Fibroblast of lung (primary cell): ENCODE measurements at regions not wholly inside any gene's neighbourhood (a gene's known extent, or its start where the extent isn't known, plus 50 kb on each side); places are given as distances from the start of the nearest gene placed in this dataset.

Source experiments
- DNase-seq, 2 donors: peaks; one replicate each; pipeline versions ENCODE4 v3.0.0 to v3.0.0-alpha.2; 2010; ENCODE audit warnings: low read depth in 2 of 2
- H2AFZ ChIP-seq: 2 replicates; pipeline ENCODE4 v1.5.1; 2012; ENCODE audit warnings: low read length, control low read depth, inconsistent platforms
- H3K27ac ChIP-seq: 2 replicates; pipeline ENCODE4 v1.5.1; 2011; ENCODE audit warnings: low read length, control low read depth; ENCODE audit not compliant: insufficient read depth
- H3K27me3 ChIP-seq: 2 replicates; pipeline ENCODE4 v1.5.1; 2011; ENCODE audit warnings: mild to moderate bottlenecking, low read length; ENCODE audit not compliant: control insufficient read depth, insufficient read depth
- H3K36me3 ChIP-seq: 2 replicates; pipeline ENCODE4 v1.5.1; 2011; ENCODE audit warnings: low read length; ENCODE audit not compliant: control insufficient read depth, insufficient read depth
- H3K4me1 ChIP-seq: 2 replicates; pipeline ENCODE4 v1.5.1; 2011; ENCODE audit warnings: low read length; ENCODE audit not compliant: control insufficient read depth, insufficient read depth; ENCODE audit errors: extremely low read depth
- H3K4me2 ChIP-seq: 2 replicates; pipeline ENCODE4 v1.5.1; 2011; ENCODE audit warnings: low read length, control low read depth; ENCODE audit not compliant: insufficient read depth; ENCODE audit errors: extremely low read depth
- H3K4me3 ChIP-seq, 4 experiments: fragments of 200-600 bp in 1 of 4; sonication (generic) in 1 of 4; replicated peaks in 1 of 4; 2 replicates each; pipeline ENCODE4 v1.5.1; 2011 to 2016; ENCODE audit warnings: low read length in 4 of 4, low read depth in 3 of 4, mild to moderate bottlenecking in 3 of 4, control low read depth in 2 of 4, inconsistent platforms in 1 of 4, mixed read lengths in 1 of 4; ENCODE audit not compliant: insufficient read depth in 1 of 4; ENCODE audit errors: control extremely low read depth in 1 of 4
- H3K79me2 ChIP-seq: 2 replicates; pipeline ENCODE4 v1.5.1; 2012; ENCODE audit warnings: mild to moderate bottlenecking, low read length, inconsistent platforms; ENCODE audit not compliant: control insufficient read depth, insufficient read depth
- H3K9ac ChIP-seq: 2 replicates; pipeline ENCODE4 v1.5.1; 2011; ENCODE audit warnings: mild to moderate bottlenecking, low read length, control low read depth; ENCODE audit not compliant: insufficient read depth
- H3K9me3 ChIP-seq: 2 replicates; pipeline ENCODE4 v1.5.1; 2012; ENCODE audit warnings: low read depth, low read length; ENCODE audit not compliant: control insufficient read depth, insufficient read depth
- H4K20me1 ChIP-seq: 2 replicates; pipeline ENCODE4 v1.5.1; 2011; ENCODE audit warnings: low read length; ENCODE audit not compliant: control insufficient read depth, insufficient read depth; ENCODE audit errors: extremely low read depth
- CTCF ChIP-seq, 2 donors: IDR thresholded peaks in 1 of 2; conservative IDR thresholded peaks in 1 of 2; 1 replicate in 1 of 2; 2 replicates in 1 of 2; pipeline ENCODE4 v1.5.1; 2011 to 2012; ENCODE audit warnings: low read length in 2 of 2, control low read depth in 1 of 2, inconsistent platforms in 1 of 2, low read depth in 1 of 2, mild to moderate bottlenecking in 1 of 2
- EZH2 ChIP-seq: IDR thresholded peaks from 2 replicates; pipeline ENCODE4 v1.5.1; 2012; ENCODE audit warnings: low read length, control low read depth, mild to moderate bottlenecking; ENCODE audit errors: missing control alignments

GRCh38 chr4:179584101-179584500, 2141.9 kb upstream of the AGA start:
- Histone ChIP-seq H3K4me2 (no peak overlapping the region), H3K36me3 (no peaks in the 10 kb centered on the region), H3K27me3 (no peaks in the 10 kb centered on the region), H4K20me1 (no peaks in the 10 kb centered on the region), H3K4me3 (no peak overlapping the region), H3K4me1 (no peaks in the 10 kb centered on the region), H3K9ac (no peak overlapping the region), H3K9me3 (no peaks in the 10 kb centered on the region), H2AFZ (no peak overlapping the region), H3K79me2 (no peaks in the 10 kb centered on the region), H3K27ac (no peak overlapping the region)
- TF ChIP-seq CTCF (conservative IDR thresholded peaks at IDR 0.05 in 1 of 2, IDR thresholded peaks at IDR 0.05 in 1 of 2; ENCODE audit: low read depth in 1 of 2, low read length in 2 of 2) = no peak
- no peak for TF ChIP-seq EZH2
- DNase-seq = no peak

GRCh38 chr4:179585761-179586160, 2143.5 kb upstream of the AGA start:
- H3K4me3 ChIP-seq = no peak overlapping the region
- no peak overlapping the region for H3K27ac ChIP-seq
- H2AFZ ChIP-seq = no peak overlapping the region
- H3K36me3 ChIP-seq = no peaks in the 10 kb centered on the region
- H3K9me3 ChIP-seq = no peaks in the 10 kb centered on the region
- TF ChIP-seq CTCF (conservative IDR thresholded peaks at IDR 0.05 in 1 of 2, IDR thresholded peaks at IDR 0.05 in 1 of 2; ENCODE audit: low read depth in 1 of 2, low read length in 2 of 2) (no peak), EZH2 (no peak)
- H3K79me2 ChIP-seq = no peaks in the 10 kb centered on the region
- H3K27me3 ChIP-seq = no peaks in the 10 kb centered on the region
- H3K9ac ChIP-seq = no peak overlapping the region
- no peak overlapping the region for H3K4me2 ChIP-seq
- H3K4me1 ChIP-seq = no peaks in the 10 kb centered on the region
- DNase-seq = no peak
- H4K20me1 ChIP-seq = no peaks in the 10 kb centered on the region

- H4K20me1 ChIP-seq = no peaks in the 10 kb centered on the region
- H2AFZ ChIP-seq = peak overlapping the region; percentile 14
- no peak overlapping the region for H3K4me3 ChIP-seq
- no peaks in the 10 kb centered on the region for H3K9me3 ChIP-seq
- no peaks in the 10 kb centered on the region for H3K4me1 ChIP-seq
- H3K27ac ChIP-seq = no peak overlapping the region
- no peak for TF ChIP-seq EZH2
- TF ChIP-seq CTCF (conservative IDR thresholded peaks at IDR 0.05 in 1 of 2, IDR thresholded peaks at IDR 0.05 in 1 of 2; ENCODE audit: low read depth in 1 of 2, low read length in 2 of 2) = no peak
- H3K79me2 ChIP-seq = no peaks in the 10 kb centered on the region
- no peaks in the 10 kb centered on the region for H3K27me3 ChIP-seq
- no peak overlapping the region for H3K9ac ChIP-seq
- no peak overlapping the region for H3K4me2 ChIP-seq
- H3K36me3 ChIP-seq = no peaks in the 10 kb centered on the region
- peak in 1 of 2 donors; percentile 47 for DNase-seq
Measured at GRCh38 chr4:179586460-179586859, 2144.2 kb upstream of the AGA start.
